MM.1S (cell line): ENCODE measurements at regions not wholly inside any gene's neighbourhood (a gene's known extent, or its start where the extent isn't known, plus 50 kb on each side); places are given as distances from the start of the nearest gene placed in this dataset.

Experiments used
- DNase-seq: peaks from one replicate; pipeline ENCODE4 v3.0.0-alpha.2; 2015
- H2AFZ ChIP-seq: fragments of 300-600 bp; sonication (generic); 2 replicates; pipeline ENCODE4 v1.6.0; 2016; ENCODE audit warnings: antibody characterized with exemption, low read length
- H3F3A ChIP-seq: fragments of 300-600 bp; sonication (generic); 2 replicates; pipeline ENCODE4 v1.6.1; 2016; ENCODE audit warnings: mild to moderate bottlenecking, antibody characterized with exemption, low read length, moderate library complexity, mixed read lengths; ENCODE audit not compliant: insufficient read depth
- H3K27ac ChIP-seq: fragments of 300-600 bp; sonication (generic); 2 replicates; pipeline ENCODE4 v1.5.1; 2016; ENCODE audit warnings: mild to moderate bottlenecking, low read length
- H3K27me3 ChIP-seq: fragments of 300-600 bp; sonication (generic); replicated peaks from 2 replicates; pipeline ENCODE4 v1.6.0; 2016; ENCODE audit warnings: low read length; ENCODE audit not compliant: insufficient read depth
- H3K36me3 ChIP-seq: fragments of 300-600 bp; sonication (generic); replicated peaks from 2 replicates; pipeline ENCODE4 v1.6.1; 2016; ENCODE audit warnings: mild to moderate bottlenecking, low read length, mixed read lengths; ENCODE audit not compliant: insufficient read depth
- H3K4me1 ChIP-seq: fragments of 300-600 bp; sonication (generic); 2 replicates; pipeline ENCODE4 v1.6.1; 2016; ENCODE audit warnings: low read length, mixed read lengths
- H3K4me2 ChIP-seq: fragments of 300-600 bp; sonication (generic); 2 replicates; pipeline ENCODE4 v1.6.0; 2016; ENCODE audit warnings: low read depth, low read length
- H3K4me3 ChIP-seq: fragments of 300-600 bp; sonication (generic); 2 replicates; pipeline ENCODE4 v1.5.1; 2016; ENCODE audit warnings: low read length, mixed read lengths
- H3K79me2 ChIP-seq: fragments of 300-600 bp; sonication (generic); 2 replicates; pipeline ENCODE4 v1.6.1; 2016; ENCODE audit warnings: mixed run types, low read length, mixed read lengths
- H3K9ac ChIP-seq: fragments of 300-600 bp; sonication (generic); 2 replicates; pipeline ENCODE4 v1.6.1; 2016; ENCODE audit warnings: low read length, mixed read lengths
- H3K9me2 ChIP-seq: fragments of 300-600 bp; sonication (generic); replicated peaks from 2 replicates; pipeline ENCODE4 v1.6.1; 2016; ENCODE audit warnings: mild to moderate bottlenecking, low read length, mixed read lengths; ENCODE audit not compliant: insufficient read depth
- H3K9me3 ChIP-seq: fragments of 300-600 bp; sonication (generic); replicated peaks from 2 replicates; pipeline ENCODE4 v1.6.1; 2016; ENCODE audit warnings: mild to moderate bottlenecking, low read length, mixed read lengths; ENCODE audit not compliant: insufficient read depth
- H4K20me1 ChIP-seq: fragments of 300-600 bp; sonication (generic); 2 replicates; pipeline ENCODE4 v1.6.1; 2016; ENCODE audit warnings: mild to moderate bottlenecking, low read length, moderate library complexity, mixed read lengths; ENCODE audit not compliant: insufficient read depth
- EZH2 ChIP-seq: fragments of 300-600 bp; sonication (generic); optimal IDR thresholded peaks from 2 replicates; pipeline ENCODE3; 2017; ENCODE audit warnings: low read depth, mild to moderate bottlenecking, antibody characterized with exemption, low read length, mixed read lengths
- EZH2phosphoT487 ChIP-seq: fragments of 300-600 bp; sonication (generic); IDR thresholded peaks from 2 replicates; pipeline ENCODE4 v1.6.1; 2018; ENCODE audit warnings: antibody characterized with exemption, low read length
- TF ChIP-seq, protein P1 (sequence below): fragments of 300-600 bp; sonication (generic); IDR thresholded peaks from 2 replicates; pipeline ENCODE4 v1.5.1; 2016; ENCODE audit warnings: antibody characterized with exemption, low read length, mixed read lengths

DNA sequence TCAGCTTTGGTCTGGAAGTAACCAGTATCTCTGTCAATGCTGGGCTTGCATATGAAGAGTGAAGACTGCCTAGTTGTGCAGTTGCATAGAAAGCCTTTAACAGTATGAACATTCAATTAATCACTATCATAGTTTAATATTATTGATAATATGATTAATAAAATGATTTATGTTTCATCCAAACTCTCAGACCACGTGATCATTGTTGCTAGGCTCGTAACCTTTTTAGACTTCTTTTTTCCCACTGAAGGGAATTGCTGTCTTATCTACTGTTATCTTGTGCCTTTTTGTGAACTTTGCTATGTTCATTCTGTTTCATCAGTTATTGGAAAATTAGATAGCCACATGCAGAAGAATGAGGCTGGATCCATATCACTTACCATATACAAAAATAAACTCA is 536.4 kb upstream of the NOVA1 start:
- TF ChIP-seq, protein P1, sequence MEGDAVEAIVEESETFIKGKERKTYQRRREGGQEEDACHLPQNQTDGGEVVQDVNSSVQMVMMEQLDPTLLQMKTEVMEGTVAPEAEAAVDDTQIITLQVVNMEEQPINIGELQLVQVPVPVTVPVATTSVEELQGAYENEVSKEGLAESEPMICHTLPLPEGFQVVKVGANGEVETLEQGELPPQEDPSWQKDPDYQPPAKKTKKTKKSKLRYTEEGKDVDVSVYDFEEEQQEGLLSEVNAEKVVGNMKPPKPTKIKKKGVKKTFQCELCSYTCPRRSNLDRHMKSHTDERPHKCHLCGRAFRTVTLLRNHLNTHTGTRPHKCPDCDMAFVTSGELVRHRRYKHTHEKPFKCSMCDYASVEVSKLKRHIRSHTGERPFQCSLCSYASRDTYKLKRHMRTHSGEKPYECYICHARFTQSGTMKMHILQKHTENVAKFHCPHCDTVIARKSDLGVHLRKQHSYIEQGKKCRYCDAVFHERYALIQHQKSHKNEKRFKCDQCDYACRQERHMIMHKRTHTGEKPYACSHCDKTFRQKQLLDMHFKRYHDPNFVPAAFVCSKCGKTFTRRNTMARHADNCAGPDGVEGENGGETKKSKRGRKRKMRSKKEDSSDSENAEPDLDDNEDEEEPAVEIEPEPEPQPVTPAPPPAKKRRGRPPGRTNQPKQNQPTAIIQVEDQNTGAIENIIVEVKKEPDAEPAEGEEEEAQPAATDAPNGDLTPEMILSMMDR: no peak
- TF ChIP-seq EZH2 (no peak), EZH2phosphoT487 (no peak)
- peaks cover 12% of the 10 kb centered on the region; the same call in 1 of the 2 replicates for H3K4me1 ChIP-seq
- H3K36me3 ChIP-seq: no peaks in the 10 kb centered on the region
- H3K9me2 ChIP-seq: no peaks in the 10 kb centered on the region
- H3K9ac ChIP-seq: no peak overlapping the region
- H4K20me1 ChIP-seq: no peaks in the 10 kb centered on the region
- H3K27ac ChIP-seq: no peak overlapping the region
- H3F3A ChIP-seq: no peaks in the 10 kb centered on the region
- H3K4me3 ChIP-seq: no peak overlapping the region
- H2AFZ ChIP-seq: no peak overlapping the region
- H3K9me3 ChIP-seq: no peaks in the 10 kb centered on the region
- H3K79me2 ChIP-seq: no peaks in the 10 kb centered on the region
- no peak for DNase-seq
- H3K4me2 ChIP-seq: no peak overlapping the region
- H3K27me3 ChIP-seq: no peaks in the 10 kb centered on the region

DNA sequence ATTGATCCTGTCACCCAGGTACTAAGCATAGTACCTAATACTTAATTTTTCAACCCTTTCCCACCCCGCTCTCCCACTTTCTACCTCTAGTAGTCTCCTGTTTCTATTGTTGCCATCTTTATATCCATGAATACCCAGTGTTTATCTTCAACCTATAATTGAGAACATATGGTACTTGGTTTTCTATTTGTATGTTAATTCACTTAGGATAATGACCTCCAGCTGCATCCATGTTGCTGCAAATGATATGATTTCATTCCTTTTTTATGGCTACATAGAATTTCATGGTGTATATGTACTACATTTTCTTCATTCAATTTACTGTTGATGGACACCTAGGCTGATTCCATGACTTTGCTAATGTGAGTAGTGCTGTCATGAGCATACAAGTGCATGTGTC is 547.3 kb upstream of the NOVA1 start:
- Histone ChIP-seq H2AFZ (no peak overlapping the region), H3K9me2 (no peaks in the 10 kb centered on the region), H3K27ac (no peak overlapping the region), H3K36me3 (no peaks in the 10 kb centered on the region), H3K4me3 (no peak overlapping the region), H3K9me3 (no peaks in the 10 kb centered on the region), H3K9ac (no peak overlapping the region), H4K20me1 (no peaks in the 10 kb centered on the region), H3F3A (no peaks in the 10 kb centered on the region), H3K4me2 (no peak overlapping the region), H3K27me3 (no peaks in the 10 kb centered on the region), H3K4me1 (no peaks in the 10 kb centered on the region), H3K79me2 (no peaks in the 10 kb centered on the region)
- TF ChIP-seq EZH2phosphoT487 (no peak), EZH2 (no peak)
- TF ChIP-seq, protein P1: no peak
- no peak for DNase-seq

DNA sequence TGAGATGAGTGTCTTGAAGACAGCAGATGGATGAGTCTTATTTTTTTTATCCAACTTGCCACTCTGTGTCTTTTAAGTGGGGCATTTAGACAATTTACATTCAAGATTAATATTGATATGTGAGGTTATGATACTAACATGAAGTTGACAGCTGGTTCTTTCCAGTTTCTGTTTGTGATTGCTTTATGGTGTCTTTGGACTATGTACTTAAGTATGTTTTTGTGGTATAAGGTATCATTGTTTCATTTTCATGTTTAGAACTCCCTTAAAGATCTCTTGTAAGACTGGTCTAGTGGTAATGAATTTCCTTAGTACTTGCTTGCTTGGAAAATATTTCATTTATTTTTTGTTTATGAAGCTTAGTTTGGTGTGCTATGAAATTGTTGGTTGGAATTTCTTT is 550.3 kb upstream of the NOVA1 start:
- H3K9ac ChIP-seq: no peak overlapping the region
- H3K79me2 ChIP-seq: no peaks in the 10 kb centered on the region
- H3K36me3 ChIP-seq: no peaks in the 10 kb centered on the region
- H3K4me3 ChIP-seq: no peak overlapping the region
- TF ChIP-seq EZH2phosphoT487 (no peak), EZH2 (no peak)
- TF ChIP-seq, protein P1: no peak
- no peaks in the 10 kb centered on the region for H3K9me2 ChIP-seq
- no peaks in the 10 kb centered on the region for H3K9me3 ChIP-seq
- no peak overlapping the region for H2AFZ ChIP-seq
- no peaks in the 10 kb centered on the region for H4K20me1 ChIP-seq
- DNase-seq: peak; percentile 64
- H3F3A ChIP-seq: no peaks in the 10 kb centered on the region
- no peak overlapping the region; the same call in 1 of the 2 replicates for H3K27ac ChIP-seq
- H3K27me3 ChIP-seq: no peaks in the 10 kb centered on the region
- 0 out of 2 replicates have a peak, but pooled peaks cover 8% of the 10 kb centered on the region for H3K4me1 ChIP-seq
- H3K4me2 ChIP-seq: peak overlapping the region; percentile 34; the same call in 1 of the 2 replicates
